Pons (tissue), 1 donor: ENCODE measurements at regions not wholly inside any gene's neighbourhood (a gene's known extent, or its start where the extent isn't known, plus 50 kb on each side); places are given as distances from the start of the nearest gene placed in this dataset.
A peak's percentile ranks its signal among the peaks of the same experiment; 100 is the strongest.
"Not testable (repeated sequence)": the region's sequence is repeated elsewhere in the genome, so short reads cannot be mapped to it uniquely, and the experiment has no call there.

Experiments
- DNase-seq: peaks from one replicate; pipeline ENCODE4 v3.0.0-alpha.2; 2016; ENCODE audit warnings: low spot score

GRCh38 chr9:135404451-135405144, 75.0 kb upstream of the PPP1R26 start:
- DNase-seq, result no peak

DNA sequence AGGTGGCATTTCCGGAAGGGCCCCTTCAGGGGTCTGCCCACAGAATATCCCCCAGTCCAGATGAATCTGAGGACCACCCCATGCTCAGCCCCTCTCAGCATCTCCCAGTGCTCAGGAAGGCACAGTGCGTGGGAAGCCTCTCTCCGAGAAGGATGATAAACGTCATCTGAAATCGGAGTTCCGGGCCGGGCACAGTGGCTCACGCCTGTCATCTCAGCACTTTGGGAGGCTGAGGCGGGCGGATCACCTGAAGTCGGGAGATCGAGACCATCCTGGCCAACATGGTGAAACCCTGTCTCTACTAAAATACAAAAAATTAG, 74.5 kb upstream of the PPP1R26 start:
- not testable (repeated sequence) for DNase-seq

GRCh38 chr9:135408476-135409254, 70.9 kb upstream of the PPP1R26 start:
- DNase-seq, result no peak

DNA sequence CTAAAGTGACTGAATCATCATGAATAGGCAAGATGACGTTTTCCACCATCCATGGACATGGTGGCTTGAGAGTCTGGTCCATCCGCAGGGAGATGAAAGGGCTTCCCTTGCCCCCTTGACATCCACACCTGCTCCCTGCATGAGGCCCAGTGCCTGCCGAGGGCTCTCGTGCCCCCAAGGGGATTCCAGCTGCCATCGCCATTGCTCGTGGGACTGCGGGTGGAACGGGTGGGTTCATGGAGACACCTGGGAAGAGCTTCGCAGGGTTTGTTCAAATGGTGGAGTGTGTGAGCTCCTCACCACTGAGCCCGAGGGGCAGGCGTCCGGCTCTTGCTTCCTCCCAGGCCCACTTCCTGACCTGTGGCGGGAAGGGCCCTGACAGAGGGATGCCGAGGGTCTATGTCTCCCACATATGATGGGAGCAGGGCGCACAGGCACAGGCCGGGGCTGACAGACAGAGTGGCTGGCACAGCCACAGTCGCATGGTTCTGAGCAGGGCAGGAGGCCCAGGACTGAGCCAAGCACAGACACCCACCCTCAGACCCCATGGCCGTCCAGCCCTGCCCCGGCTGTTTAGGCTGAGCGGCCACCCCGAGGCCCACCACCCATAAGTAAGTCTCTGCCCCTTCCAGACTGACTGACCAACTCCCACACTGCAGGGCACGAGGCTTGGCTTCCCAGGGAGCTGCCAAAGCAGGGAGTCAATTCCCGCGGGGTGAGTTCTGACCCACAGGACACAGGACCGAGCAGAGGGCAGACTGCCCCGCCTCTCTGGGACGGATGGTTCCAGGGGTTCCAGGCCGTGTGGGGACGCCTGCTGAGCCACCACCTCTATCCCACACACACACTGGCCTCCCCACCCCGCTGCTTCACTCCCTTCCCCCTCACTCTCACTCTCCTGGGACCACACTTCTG, 70.0 kb upstream of the PPP1R26 start:
- DNase-seq, result no peak

DNA sequence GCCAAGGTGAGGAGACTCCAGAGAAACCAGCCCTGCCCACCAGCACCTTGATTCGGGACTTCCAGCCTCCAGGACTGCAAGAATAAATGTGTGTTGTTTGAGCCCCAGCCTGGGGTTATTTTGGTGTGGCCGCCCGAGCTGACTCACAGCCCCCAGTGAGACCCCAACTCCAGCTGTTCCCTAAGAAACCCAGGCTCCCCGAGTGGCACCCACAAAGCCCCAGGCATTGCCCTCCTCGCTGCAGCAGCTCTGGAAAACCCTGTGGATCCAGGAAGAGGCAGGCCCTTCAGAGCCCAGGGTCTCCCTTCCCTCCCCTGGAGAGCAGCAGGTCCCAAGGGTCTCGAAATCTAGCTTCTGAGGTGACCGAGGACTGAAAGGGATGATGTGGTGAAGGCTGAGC, 69.2 kb upstream of the PPP1R26 start:
- DNase-seq, result no peak

DNA sequence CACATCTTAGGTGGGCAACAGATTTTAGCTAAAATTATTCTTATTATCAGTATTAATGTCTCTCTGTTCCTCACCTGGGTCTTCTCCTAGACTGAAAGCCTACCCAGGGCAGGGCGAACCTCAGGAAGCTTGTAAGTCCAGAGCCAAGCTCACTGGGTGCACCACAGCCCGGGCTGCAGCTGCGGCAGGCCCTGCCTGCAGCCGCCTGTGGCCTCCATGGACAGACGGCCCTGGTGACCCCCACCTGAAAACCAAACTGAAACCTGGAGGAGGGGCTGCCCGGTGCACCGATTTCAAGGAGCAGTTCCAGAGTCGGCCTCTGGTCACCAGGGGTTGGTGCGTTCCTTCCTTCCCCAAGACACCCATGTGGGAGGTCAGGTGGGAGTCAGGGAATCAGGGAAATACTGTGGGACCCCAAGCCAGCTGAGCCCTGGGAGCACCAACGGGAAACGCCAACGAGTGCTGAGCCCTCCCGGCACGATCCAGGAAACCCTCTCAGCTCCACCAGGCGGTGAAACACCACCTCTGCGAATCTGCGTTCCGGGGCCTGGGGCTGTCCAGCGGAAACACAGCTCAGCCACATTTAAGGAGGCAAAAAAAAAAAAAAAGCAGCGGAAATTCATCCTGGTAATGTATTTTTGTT, 68.6 kb upstream of the PPP1R26 start:
- DNase-seq, result no peak

DNA sequence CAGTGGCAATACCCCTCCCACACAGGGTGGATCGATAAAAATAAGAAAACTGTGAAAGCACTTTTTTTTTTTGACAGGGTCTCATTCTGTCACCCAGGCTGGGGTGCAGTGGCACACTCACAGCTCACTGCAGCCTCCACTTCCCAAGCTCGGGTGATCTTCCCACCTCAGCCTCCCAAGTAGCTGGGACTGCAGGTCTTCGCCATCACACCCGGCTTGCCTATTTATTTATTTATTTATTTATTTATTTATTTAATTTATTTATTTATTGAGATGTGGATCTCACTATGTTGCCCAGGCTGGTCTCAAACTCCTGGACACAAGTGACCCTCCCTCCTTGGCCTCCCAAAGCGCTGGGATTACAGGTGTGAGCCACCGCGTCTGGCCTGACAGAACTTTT, 68.0 kb upstream of the PPP1R26 start:
- not testable (repeated sequence) for DNase-seq

GRCh38 chr9:135412315-135413085, 67.1 kb upstream of the PPP1R26 start:
- peak; percentile 29 for DNase-seq

GRCh38 chr9:135413086-135413375, 66.6 kb upstream of the PPP1R26 start:
- no peak for DNase-seq

- no peak for DNase-seq
Observed at GRCh38 chr9:135413461-135413860, 66.1 kb upstream of the PPP1R26 start.

DNA sequence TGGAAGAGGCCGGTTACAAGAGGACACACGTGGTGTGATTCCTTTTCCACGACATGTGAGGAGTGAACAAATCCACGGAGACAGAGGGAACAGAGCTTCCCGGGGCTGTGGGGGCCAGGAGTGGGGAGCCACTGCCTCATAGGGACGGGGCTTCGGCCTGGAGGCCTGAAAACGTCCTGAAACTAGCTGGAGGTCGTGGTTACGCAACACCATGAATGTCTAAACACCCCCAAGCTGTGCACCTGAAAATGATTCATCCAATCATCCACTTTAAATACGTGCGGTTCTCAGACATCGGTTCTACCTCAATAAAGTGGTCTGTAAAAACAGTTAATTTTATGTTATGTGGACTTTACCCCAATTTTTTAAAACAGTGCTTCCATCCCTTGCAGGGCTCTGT, 65.3 kb upstream of the PPP1R26 start:
- DNase-seq, result no peak

DNA sequence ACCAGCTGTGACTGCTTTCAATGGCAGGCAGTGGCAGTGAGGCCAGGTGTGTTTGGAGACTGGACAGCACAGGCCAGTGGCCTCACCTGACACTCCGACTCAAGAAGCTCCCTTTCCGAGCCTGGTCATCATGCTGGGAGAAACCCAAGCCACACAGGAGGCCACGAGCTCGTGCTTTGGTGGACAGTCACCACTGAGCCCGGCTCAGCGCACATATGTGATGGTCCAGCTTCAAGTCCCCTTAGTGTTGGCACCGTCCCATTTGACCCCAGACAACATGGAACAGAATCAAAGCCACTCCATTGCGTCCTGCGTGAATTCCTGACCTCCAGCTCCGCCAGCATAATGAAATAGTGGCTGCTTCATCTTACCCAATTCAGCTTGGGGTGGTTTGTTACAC, 64.0 kb upstream of the PPP1R26 start:
- DNase-seq, result no peak

DNA sequence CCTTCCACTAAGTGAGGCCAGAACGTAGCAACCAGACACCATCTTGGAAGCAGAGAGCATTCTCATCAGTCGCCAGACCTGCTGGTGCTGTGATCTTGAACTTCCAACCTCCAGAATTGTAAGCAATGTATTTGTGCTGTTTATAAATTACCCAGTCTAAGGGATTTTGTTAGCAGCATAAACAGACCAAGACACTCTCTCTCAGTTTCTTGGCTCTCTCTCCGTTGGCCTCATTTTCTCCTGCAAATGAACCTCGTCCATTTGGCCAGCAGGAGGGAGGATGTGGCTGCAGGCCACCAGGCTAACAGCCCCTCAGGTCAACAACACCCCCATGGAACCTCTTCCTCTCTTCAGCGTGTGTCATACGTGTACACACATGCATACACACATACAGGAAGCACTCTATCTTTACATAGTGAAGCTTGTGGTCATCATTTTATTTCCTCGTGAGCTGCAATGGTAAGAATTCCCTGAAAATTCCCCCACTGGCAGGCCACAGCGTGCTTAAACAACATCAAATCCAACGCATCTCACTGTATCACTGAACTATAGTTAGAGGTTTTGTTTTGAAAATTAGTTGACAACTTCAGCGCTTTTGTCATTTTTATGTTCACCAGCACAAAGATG, 62.8 kb upstream of the PPP1R26 start:
- DNase-seq, result no peak

DNA sequence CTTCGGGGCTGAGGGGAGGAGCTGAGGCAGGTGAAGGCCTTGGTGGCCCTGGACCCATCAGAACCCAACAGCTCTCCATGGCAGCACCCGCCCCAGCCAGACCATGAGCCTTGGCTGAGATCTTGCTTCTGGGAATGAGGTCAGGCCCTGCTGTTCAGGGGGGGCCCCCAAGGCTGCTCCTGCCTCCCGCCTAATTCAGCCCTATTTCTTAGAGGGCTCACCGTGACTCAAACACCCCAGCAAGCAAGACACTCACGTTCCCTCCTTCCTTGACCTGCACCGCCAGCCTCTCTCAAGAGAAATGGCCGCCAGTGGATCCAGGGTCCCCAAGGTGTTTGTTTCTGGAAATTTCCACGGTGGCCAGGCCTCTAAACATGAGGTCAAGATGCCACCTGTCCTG, 61.4 kb upstream of the PPP1R26 start:
- no peak for DNase-seq

- DNase-seq, result no peak
Observed at GRCh38 chr9:135419106-135419505, 60.5 kb upstream of the PPP1R26 start.

DNA sequence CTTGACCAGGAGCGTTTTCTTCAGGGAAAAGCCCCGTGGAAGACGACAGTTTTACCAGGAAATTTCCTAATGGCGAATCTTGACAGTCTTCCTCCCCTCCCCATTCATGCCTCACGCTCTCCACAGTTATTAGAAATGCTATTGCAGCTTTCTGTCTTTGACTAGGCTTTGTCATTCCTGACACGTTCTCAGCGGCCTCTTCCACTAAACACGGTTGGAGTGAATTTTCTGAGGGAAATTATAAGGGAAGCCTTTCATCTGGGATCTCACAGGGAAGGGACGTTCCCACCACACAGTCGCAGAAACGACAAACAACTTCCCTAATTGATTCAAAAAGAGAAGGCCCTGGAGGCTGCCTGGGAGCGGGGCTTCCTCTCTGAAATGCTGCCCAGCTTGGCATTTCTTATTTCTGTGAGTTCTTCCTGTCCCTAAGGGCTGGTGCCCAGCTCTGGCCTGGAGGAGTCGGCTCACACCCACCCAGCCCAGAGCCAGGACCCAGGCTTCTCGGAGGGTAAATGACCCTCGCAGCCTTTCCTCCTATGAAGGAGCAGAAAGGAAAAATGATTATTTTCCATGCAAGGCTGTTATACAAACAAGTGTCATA, 57.1 kb upstream of the PPP1R26 start:
- peak; percentile 3 for DNase-seq

DNA sequence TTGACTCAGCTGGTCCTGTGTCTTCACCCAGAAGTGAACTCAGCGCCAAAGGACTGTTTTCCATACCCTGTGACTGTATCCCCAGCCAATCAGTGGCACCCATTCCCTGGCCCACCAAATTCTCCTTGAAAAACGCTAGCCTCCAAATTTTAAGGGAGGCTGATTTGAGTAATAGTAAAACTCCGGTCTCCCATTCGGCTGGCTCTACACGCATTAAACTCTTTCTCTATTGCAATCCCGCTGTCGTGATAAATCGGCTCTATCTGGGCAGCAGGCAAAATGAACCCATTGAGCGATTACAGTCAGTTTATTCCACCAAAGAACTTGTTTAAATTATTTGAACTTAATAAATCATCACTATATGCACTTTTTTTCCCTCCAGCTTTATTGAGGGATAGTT, 55.9 kb upstream of the PPP1R26 start:
- no peak for DNase-seq
